ENCODE measurements at regions not wholly inside any gene's neighbourhood (a gene's known extent, or its start where the extent isn't known, plus 50 kb on each side); places are given as distances from the start of the nearest gene placed in this dataset.

DNA sequence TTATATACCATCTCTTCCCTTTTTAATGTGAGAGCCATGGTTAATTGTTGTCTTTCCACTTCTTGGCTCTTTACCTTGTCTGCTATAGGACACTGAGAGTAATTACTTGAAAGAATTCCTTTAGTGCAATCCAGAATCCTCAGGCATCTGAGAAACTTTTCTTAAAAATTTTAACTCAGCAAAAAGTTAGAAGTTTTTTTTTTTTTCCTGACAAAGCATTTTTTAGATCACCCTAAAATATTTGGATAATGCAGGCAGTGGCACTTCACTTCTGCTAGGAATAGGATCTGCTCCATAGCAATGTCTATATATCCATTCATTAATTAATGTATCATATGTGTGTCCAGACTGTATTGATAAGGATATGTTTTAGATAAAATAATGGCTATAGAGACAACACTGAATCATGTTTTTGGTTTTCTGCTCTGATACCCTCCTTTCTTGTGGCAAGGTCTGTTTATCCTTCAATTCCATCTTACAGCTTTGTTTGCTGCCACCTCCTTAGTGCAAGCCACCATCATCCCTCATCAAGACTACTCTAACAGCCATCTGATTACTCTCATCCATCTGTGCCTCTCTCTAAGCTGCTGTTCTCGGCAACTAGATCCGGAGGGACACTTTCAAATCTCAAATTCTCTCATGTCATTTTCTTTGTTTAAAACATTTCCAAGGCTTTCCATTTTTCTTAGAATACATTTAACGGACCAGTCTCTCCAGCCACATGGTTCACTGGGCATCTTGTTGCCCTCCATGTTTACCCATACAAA is 563.5 kb downstream of the EDEM1 start:
- Histone ChIP-seq H3K79me2 (ENCODE audit: control insufficient read depth, insufficient read depth, low read length) (no peaks in the 10 kb centered on the region), H3K4me2 (ENCODE audit: insufficient read depth, low read length) (no peak overlapping the region), H3K9me1 (ENCODE audit: control insufficient read depth, insufficient read depth, low read length) (no peaks in the 10 kb centered on the region), H3K9me3 (replicated peaks; ENCODE audit: control insufficient read depth, insufficient read depth, low read depth, low read length) (no peaks in the 10 kb centered on the region), H3K36me3 (ENCODE audit: control insufficient read depth, insufficient read depth, low read length) (no peaks in the 10 kb centered on the region), H3K4me1 (replicated peaks in 1 of 2; ENCODE audit: control insufficient read depth in 2 of 2, insufficient read depth in 2 of 2, low read length in 2 of 2) (peaks cover 0 to 10% of the 10 kb centered on the region in 2 experiments; a peak in 3 of 5 replicates), H3K27me3 (ENCODE audit: control insufficient read depth in 2 of 2, insufficient read depth in 2 of 2, low read length in 2 of 2) (no peaks in the 10 kb centered on the region), H4K20me1 (replicated peaks; ENCODE audit: control insufficient read depth, insufficient read depth, low read length) (no peaks in the 10 kb centered on the region), H3K4me3 (no peak overlapping the region), H2AFZ (ENCODE audit: low read depth, low read length) (no peak overlapping the region), H3K27ac (ENCODE audit: extremely low read depth, low read depth, low read length) (no peak overlapping the region), H3K9ac (ENCODE audit: insufficient read depth in 1 of 2, low read depth in 2 of 2, low read length in 2 of 2) (no peak overlapping the region)
- POLR2A ChIA-PET = interaction anchor here (1.6 kb wide), 1 partner anchor 9 kb away, joined by 4 read pairs; no protein-coding TSS in a partner anchor
- TF ChIP-seq NELFE (IDR thresholded peaks at IDR 0.05; ENCODE audit: insufficient read depth, insufficient read length) = no peak
- peak; percentile 66; the same call in 1 of the 2 replicates for TF ChIP-seq MAFK (IDR thresholded peaks at IDR 0.05; ENCODE audit: low read length)
- peak; percentile 62; the same call in 1 of the 2 replicates for TF ChIP-seq MAFF (IDR thresholded peaks at IDR 0.05; ENCODE audit: low read length)
- TF ChIP-seq ZNF316 (IDR thresholded peaks at IDR 0.05) = peak; percentile 82
- TF ChIP-seq MAFG (tag; conservative IDR thresholded peaks at IDR 0.05) = peak; percentile 72
- peak; percentile 61; the same call in 1 of the 2 replicates for TF ChIP-seq C11orf30 (IDR thresholded peaks at IDR 0.05; ENCODE audit: low read depth)
- no TSS peak for BruUV-seq (replicated peaks)
- DNase-seq (ENCODE audit: extremely low read depth in 1 of 4, low spot score in 3 of 4) = no peak
- intact Hi-C loops (cut with micrococcal nuclease) (no loop called here), in situ Hi-C loops (cut with MboI) (no loop called here)
- no peak for FAIRE-seq
- CTCF ChIA-PET (ENCODE audit: low intra/inter-chr PET ratio) = no interaction called here
- ATAC-seq = no peak
- 50% methylated on average over 3 of the region's 3 CpGs for WGBS (ENCODE audit: insufficient coverage, low coverage, missing lambda C conversion rate)

- Histone ChIP-seq H3K4me1 (replicated peaks in 1 of 2; ENCODE audit: control insufficient read depth in 2 of 2, insufficient read depth in 2 of 2, low read length in 2 of 2) (peaks cover 0 to 13% of the 10 kb centered on the region in 2 experiments; a peak in 3 of 5 replicates), H3K9ac (ENCODE audit: insufficient read depth in 1 of 2, low read depth in 2 of 2, low read length in 2 of 2) (no peak overlapping the region), H3K4me2 (ENCODE audit: insufficient read depth, low read length) (peak overlapping the region; percentile 32; the same call in 1 of the 2 replicates), H2AFZ (ENCODE audit: low read depth, low read length) (peak overlapping the region; percentile 26; the same call in 1 of the 2 replicates), H4K20me1 (replicated peaks; ENCODE audit: control insufficient read depth, insufficient read depth, low read length) (no peaks in the 10 kb centered on the region), H3K9me3 (replicated peaks; ENCODE audit: control insufficient read depth, insufficient read depth, low read depth, low read length) (no peaks in the 10 kb centered on the region), H3K9me1 (ENCODE audit: control insufficient read depth, insufficient read depth, low read length) (no peaks in the 10 kb centered on the region), H3K4me3 (no peak overlapping the region), H3K79me2 (ENCODE audit: control insufficient read depth, insufficient read depth, low read length) (no peaks in the 10 kb centered on the region), H3K36me3 (ENCODE audit: control insufficient read depth, insufficient read depth, low read length) (no peaks in the 10 kb centered on the region), H3K27ac (ENCODE audit: extremely low read depth, low read depth, low read length) (no peak overlapping the region), H3K27me3 (ENCODE audit: control insufficient read depth in 2 of 2, insufficient read depth in 2 of 2, low read length in 2 of 2) (no peaks in the 10 kb centered on the region)
- WGBS (ENCODE audit: insufficient coverage, low coverage, missing lambda C conversion rate) = 0% methylated on average over 2 of the region's 2 CpGs
- POLR2A ChIA-PET = no interaction called here
- in situ Hi-C loops (cut with MboI) (no loop called here), intact Hi-C loops (cut with micrococcal nuclease) (no loop called here)
- BruUV-seq (replicated peaks) = no TSS peak
- DNase-seq (ENCODE audit: extremely low read depth in 1 of 4, low spot score in 3 of 4) (peak in 3 of 4 experiments; percentile 18 to 67 (median 49)), FAIRE-seq (peak; percentile 82), ATAC-seq (peak; percentile 91)
- CTCF ChIA-PET (ENCODE audit: low intra/inter-chr PET ratio) = no interaction called here
- TF ChIP-seq, protein P1, sequence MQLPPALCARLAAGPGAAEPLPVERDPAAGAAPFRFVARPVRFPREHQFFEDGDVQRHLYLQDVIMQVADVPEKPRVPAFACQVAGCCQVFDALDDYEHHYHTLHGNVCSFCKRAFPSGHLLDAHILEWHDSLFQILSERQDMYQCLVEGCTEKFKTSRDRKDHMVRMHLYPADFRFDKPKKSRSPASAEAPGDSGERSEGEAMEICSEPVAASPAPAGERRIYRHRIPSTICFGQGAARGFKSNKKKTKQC (CRISPR knock-in tag; IDR thresholded peaks at IDR 0.05) = no peak
- TF ChIP-seq, protein P2, sequence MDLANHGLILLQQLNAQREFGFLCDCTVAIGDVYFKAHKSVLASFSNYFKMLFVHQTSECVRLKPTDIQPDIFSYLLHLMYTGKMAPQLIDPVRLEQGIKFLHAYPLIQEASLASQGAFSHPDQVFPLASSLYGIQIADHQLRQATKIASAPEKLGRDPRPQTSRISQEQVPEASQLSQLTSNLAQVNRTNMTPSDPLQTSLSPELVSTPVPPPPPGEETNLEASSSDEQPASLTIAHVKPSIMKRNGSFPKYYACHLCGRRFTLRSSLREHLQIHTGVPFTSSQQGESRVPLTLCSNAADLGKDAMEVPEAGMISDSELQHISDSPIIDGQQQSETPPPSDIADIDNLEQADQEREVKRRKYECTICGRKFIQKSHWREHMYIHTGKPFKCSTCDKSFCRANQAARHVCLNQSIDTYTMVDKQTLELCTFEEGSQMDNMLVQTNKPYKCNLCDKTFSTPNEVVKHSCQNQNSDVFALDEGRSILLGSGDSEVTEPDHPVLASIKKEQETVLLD (IDR thresholded peaks at IDR 0.05) = no peak
- no peak for TF ChIP-seq RBM25 (IDR thresholded peaks at IDR 0.05; ENCODE audit: low read depth, low read length, severe bottlenecking)
- no peak for TF ChIP-seq ZNF584 (CRISPR knock-in tag; IDR thresholded peaks at IDR 0.05; ENCODE audit: low read depth)
- no peak for TF ChIP-seq POLR2AphosphoS5 (IDR thresholded peaks at IDR 0.05; ENCODE audit: control insufficient read depth, insufficient read depth, low read depth, low read length)
- no peak for TF ChIP-seq TGIF2 (CRISPR knock-in tag; IDR thresholded peaks at IDR 0.05)
- TF ChIP-seq ATF2 (CRISPR knock-in tag; IDR thresholded peaks at IDR 0.05) = no peak
Observed at GRCh38 chr3:5754602-5755001, 567.1 kb downstream of the EDEM1 start.
